Upper lobe of right lung (tissue), 1 donor: ENCODE measurements at regions not wholly inside any gene's neighbourhood (a gene's known extent, or its start where the extent isn't known, plus 50 kb on each side); places are given as distances from the start of the nearest gene placed in this dataset.

ENCODE experiments used
- ATAC-seq: fragments of 200-7000 bp; cut with Tn5 transposase; one replicate; pipeline ENCODE4 v1.9.1; 2020; ENCODE audit warnings: mild to moderate bottlenecking, moderate library complexity
- DNase-seq: peaks from one replicate; pipeline ENCODE4 v3.0.0-alpha.2; 2020
- H3K27ac ChIP-seq: fragments of 200-600 bp; one replicate; pipeline ENCODE4 v1.8.0; 2022
- H3K27me3 ChIP-seq: fragments of 200-600 bp; one replicate; pipeline ENCODE4 v1.8.0; 2022; ENCODE audit warnings: mild to moderate bottlenecking
- H3K36me3 ChIP-seq: fragments of 200-600 bp; one replicate; pipeline ENCODE4 v1.8.0; 2022
- H3K4me1 ChIP-seq: fragments of 200-600 bp; one replicate; pipeline ENCODE4 v1.8.0; 2022
- H3K4me3 ChIP-seq: fragments of 200-600 bp; one replicate; pipeline ENCODE4 v1.8.0; 2022; ENCODE audit warnings: mild to moderate bottlenecking
- H3K9me3 ChIP-seq: fragments of 200-600 bp; one replicate; pipeline ENCODE4 v1.8.0; 2022
- CTCF ChIP-seq: fragments of 200-600 bp; IDR thresholded peaks from one replicate; pipeline ENCODE4 v1.8.0; 2022; ENCODE audit warnings: antibody characterized with exemption
- intact Hi-C: fragments of 100-400 bp; cut with DNase I; formaldehyde crosslinking; loops from one replicate; pipeline ENCODE4 v1.11.0; 2022
- donor health status: DM: no; HTN: yes; CAD: no; lungs with severe emphysema.

GRCh38 chr2:41933585-41934320 lies 114.1 kb upstream of the PKDCC start:
- ATAC-seq (peak; percentile 33), DNase-seq (no peak)
- no peak overlapping the region for H3K27ac ChIP-seq
- H3K4me3 ChIP-seq, result no peak overlapping the region
- TF ChIP-seq CTCF, result no peak
- H3K4me1 ChIP-seq, result peaks cover 8% of the 10 kb centered on the region
- H3K27me3 ChIP-seq, result no peaks in the 10 kb centered on the region
- no peaks in the 10 kb centered on the region for H3K36me3 ChIP-seq
- H3K9me3 ChIP-seq, result no peaks in the 10 kb centered on the region
- intact Hi-C loops, result no loop called here

- Histone ChIP-seq H3K4me3 (no peak overlapping the region), H3K4me1 (peaks cover 8% of the 10 kb centered on the region), H3K36me3 (no peaks in the 10 kb centered on the region), H3K27me3 (no peaks in the 10 kb centered on the region), H3K9me3 (no peaks in the 10 kb centered on the region), H3K27ac (no peak overlapping the region)
- TF ChIP-seq CTCF, result no peak
- DNase-seq (no peak), ATAC-seq (no peak)
- intact Hi-C loops, result no loop called here
These were observed 113.4 kb upstream of the PKDCC start for GRCh38 chr2:41934329-41934958.

- H3K4me1 ChIP-seq, result peaks cover 8% of the 10 kb centered on the region
- intact Hi-C loops, result no loop called here
- H3K27ac ChIP-seq, result no peak overlapping the region
These were observed 112.8 kb upstream of the PKDCC start for GRCh38 chr2:41935002-41935401.

GRCh38 chr2:41935825-41936224 lies 112.0 kb upstream of the PKDCC start:
- Histone ChIP-seq H3K9me3 (no peaks in the 10 kb centered on the region), H3K27ac (no peak overlapping the region), H3K4me1 (peaks cover 8% of the 10 kb centered on the region), H3K4me3 (no peak overlapping the region), H3K27me3 (no peaks in the 10 kb centered on the region), H3K36me3 (no peaks in the 10 kb centered on the region)
- ATAC-seq (no peak), DNase-seq (no peak)
- TF ChIP-seq CTCF, result no peak
- intact Hi-C loops, result no loop called here

More at GRCh38 chr2:41935002-41935401, 112.8 kb upstream of the PKDCC start:
- no peak for TF ChIP-seq CTCF
- Histone ChIP-seq H3K4me3 (no peak overlapping the region), H3K36me3 (no peaks in the 10 kb centered on the region), H3K27me3 (no peaks in the 10 kb centered on the region), H3K9me3 (no peaks in the 10 kb centered on the region)
- DNase-seq, result no peak
- ATAC-seq, result no peak

- Histone ChIP-seq H3K27me3 (no peaks in the 10 kb centered on the region), H3K9me3 (no peaks in the 10 kb centered on the region), H3K27ac (no peak overlapping the region), H3K4me3 (no peak overlapping the region), H3K4me1 (peaks cover 8% of the 10 kb centered on the region), H3K36me3 (no peaks in the 10 kb centered on the region)
- DNase-seq (no peak), ATAC-seq (no peak)
- TF ChIP-seq CTCF, result no peak
- intact Hi-C loops, result no loop called here
These were observed 110.9 kb upstream of the PKDCC start for GRCh38 chr2:41936771-41937463.
